ENCODE measurements at regions not wholly inside any gene's neighbourhood (a gene's known extent, or its start where the extent isn't known, plus 50 kb on each side); places are given as distances from the start of the nearest gene placed in this dataset.

GRCh38 chr18:42137693-42138375, 182.8 kb downstream of the PIK3C3 start:
- no peak for DNase-seq (ENCODE audit: low spot score)

- DNase-seq (ENCODE audit: low spot score) = no peak
Measured at GRCh38 chr18:42141439-42141838, 186.4 kb downstream of the PIK3C3 start.

GRCh38 chr18:42155024-42155423, 200.0 kb downstream of the PIK3C3 start:
- no peak for DNase-seq (ENCODE audit: low spot score)

GRCh38 chr18:42156281-42156680, 201.2 kb downstream of the PIK3C3 start:
- no peak for DNase-seq (ENCODE audit: low spot score)

- DNase-seq (ENCODE audit: low spot score) = no peak
Measured at GRCh38 chr18:42157420-42157819, 202.4 kb downstream of the PIK3C3 start.

- no peak for DNase-seq (ENCODE audit: low spot score)
Measured at GRCh38 chr18:42157878-42158277, 202.8 kb downstream of the PIK3C3 start.

- no peak for DNase-seq (ENCODE audit: low spot score)
Measured at GRCh38 chr18:42159146-42159545, 204.1 kb downstream of the PIK3C3 start.

GRCh38 chr18:42163321-42163720, 208.3 kb downstream of the PIK3C3 start:
- DNase-seq (ENCODE audit: low spot score) = no peak

- no peak for DNase-seq (ENCODE audit: low spot score)
Measured at GRCh38 chr18:42164556-42164955, 209.5 kb downstream of the PIK3C3 start.

GRCh38 chr18:42165922-42166513, 211.0 kb downstream of the PIK3C3 start:
- no peak for DNase-seq (ENCODE audit: low spot score)

- DNase-seq (ENCODE audit: low spot score) = no peak
Measured at GRCh38 chr18:42168487-42168886, 213.5 kb downstream of the PIK3C3 start.

- DNase-seq (ENCODE audit: low spot score) = no peak
Measured at GRCh38 chr18:42168907-42169306, 213.9 kb downstream of the PIK3C3 start.

GRCh38 chr18:42174909-42175308, 219.9 kb downstream of the PIK3C3 start:
- DNase-seq (ENCODE audit: low spot score) = no peak

GRCh38 chr18:42176599-42176998, 221.6 kb downstream of the PIK3C3 start:
- DNase-seq (ENCODE audit: low spot score) = no peak

GRCh38 chr18:42177390-42177789, 222.4 kb downstream of the PIK3C3 start:
- DNase-seq (ENCODE audit: low spot score) = no peak

- no peak for DNase-seq (ENCODE audit: low spot score)
Measured at GRCh38 chr18:42178376-42179080, 223.5 kb downstream of the PIK3C3 start.

- no peak for DNase-seq (ENCODE audit: low spot score)
Measured at GRCh38 chr18:42179542-42180121, 224.6 kb downstream of the PIK3C3 start.

- no peak for DNase-seq (ENCODE audit: low spot score)
Measured at GRCh38 chr18:42181474-42181873, 226.4 kb downstream of the PIK3C3 start.

GRCh38 chr18:42182728-42183700, 228.0 kb downstream of the PIK3C3 start:
- DNase-seq (ENCODE audit: low spot score) = no peak

GRCh38 chr18:42183746-42184145, 228.7 kb downstream of the PIK3C3 start:
- no peak for DNase-seq (ENCODE audit: low spot score)

GRCh38 chr18:42184685-42185477, 229.8 kb downstream of the PIK3C3 start:
- DNase-seq (ENCODE audit: low spot score) = no peak
